SU-DHL-6 (cell line): ENCODE measurements at regions not wholly inside any gene's neighbourhood (a gene's known extent, or its start where the extent isn't known, plus 50 kb on each side); places are given as distances from the start of the nearest gene placed in this dataset.

Experiments used
- CTCF ChIP-seq: fragments of 200-600 bp; sonication (generic); IDR thresholded peaks from one replicate; pipeline ENCODE4 v1.5.1; 2017; ENCODE audit warnings: antibody characterized with exemption, mild to moderate bottlenecking, low read length, moderate library complexity; ENCODE audit not compliant: insufficient read depth, poor library complexity, severe bottlenecking
- EZH2phosphoT487 ChIP-seq: fragments of 200-600 bp; sonication (generic), shearing (Covaris generic); conservative IDR thresholded peaks from 2 replicates; pipeline ENCODE4 v1.6.1; 2018; ENCODE audit warnings: mild to moderate bottlenecking, antibody characterized with exemption, low read length, moderate library complexity, mixed read lengths

- TF ChIP-seq CTCF (no peak), EZH2phosphoT487 (no peak)
Measured at GRCh38 chr6:193180-193579, 99.1 kb upstream of the DUSP22 start.
